NT2/D1 (cell line): ENCODE measurements at regions not wholly inside any gene's neighbourhood (a gene's known extent, or its start where the extent isn't known, plus 50 kb on each side); places are given as distances from the start of the nearest gene placed in this dataset.

Experiments used
- YY1 ChIP-seq: IDR thresholded peaks from 2 replicates; pipeline ENCODE4 v1.6.1; 2011; ENCODE audit not compliant: insufficient read length, insufficient read depth
- ZNF274 ChIP-seq: IDR thresholded peaks from 2 replicates; pipeline ENCODE4 v1.6.1; 2011; ENCODE audit warnings: mild to moderate bottlenecking, low read depth, low read length

- TF ChIP-seq YY1: no peak
- no peak for TF ChIP-seq ZNF274
Measured at GRCh38 chr1:87918398-87918797, 589.7 kb downstream of the LMO4 start.
